Mesenchymal stem cell (in vitro differentiated cells and primary cell): ENCODE measurements at regions not wholly inside any gene's neighbourhood (a gene's known extent, or its start where the extent isn't known, plus 50 kb on each side); places are given as distances from the start of the nearest gene placed in this dataset.

Experiments used
- DNase-seq: peaks from one replicate; pipeline ENCODE4 v3.0.0-alpha.2; 2013
- H2AFZ ChIP-seq: one replicate; pipeline ENCODE4 v1.6.1; 2013; ENCODE audit warnings: low read depth, mild to moderate bottlenecking, control low read depth, inconsistent platforms, low read length, moderate library complexity
- H2AK5ac ChIP-seq: 2 replicates; pipeline ENCODE4 v1.6.1; 2013; ENCODE audit warnings: low read length, moderate library complexity, mild to moderate bottlenecking, inconsistent platforms; ENCODE audit not compliant: severe bottlenecking
- H2BK120ac ChIP-seq: one replicate; pipeline ENCODE4 v1.6.1; 2013; ENCODE audit warnings: low read depth, mild to moderate bottlenecking, inconsistent platforms, low read length, moderate library complexity
- H2BK12ac ChIP-seq, 2 experiments: one replicate each; pipeline ENCODE4 v1.6.1; 2013; ENCODE audit warnings: inconsistent platforms in 2 of 2, low read length in 2 of 2, mild to moderate bottlenecking in 2 of 2, moderate library complexity in 2 of 2, control low read depth in 1 of 2
- H2BK15ac ChIP-seq: one replicate; pipeline ENCODE4 v1.6.1; 2013; ENCODE audit warnings: mild to moderate bottlenecking, low read depth, inconsistent platforms; ENCODE audit not compliant: poor library complexity, severe bottlenecking
- H2BK5ac ChIP-seq: 2 replicates; pipeline ENCODE4 v1.6.1; 2013; ENCODE audit warnings: low read depth, mild to moderate bottlenecking, low read length, control low read depth, inconsistent platforms; ENCODE audit not compliant: poor library complexity, severe bottlenecking
- H3K14ac ChIP-seq, 2 experiments: one replicate each; pipeline ENCODE4 v1.6.1; 2013; ENCODE audit warnings: inconsistent platforms in 2 of 2, low read length in 2 of 2, control low read depth in 1 of 2, mild to moderate bottlenecking in 1 of 2, moderate library complexity in 1 of 2
- H3K18ac ChIP-seq, 2 experiments: one replicate each; pipeline ENCODE4 v1.6.1; 2013; ENCODE audit warnings: inconsistent platforms in 2 of 2, low read length in 2 of 2, control low read depth in 1 of 2, low read depth in 1 of 2, mild to moderate bottlenecking in 1 of 2
- H3K23ac ChIP-seq, 2 experiments: one replicate each; pipeline ENCODE4 v1.6.1; 2013; ENCODE audit warnings: inconsistent platforms in 2 of 2, low read length in 2 of 2, mild to moderate bottlenecking in 2 of 2, moderate library complexity in 2 of 2, control low read depth in 1 of 2
- H3K27ac ChIP-seq: 2 replicates; pipeline ENCODE4 v1.5.1; 2013; ENCODE audit warnings: mild to moderate bottlenecking, moderate library complexity, low read length, control low read depth, inconsistent platforms; ENCODE audit not compliant: poor library complexity, severe bottlenecking
- H3K27me3 ChIP-seq, 2 experiments: 2 replicates each; pipeline versions ENCODE4 v1.6.1 to v1.7.0; 2013; ENCODE audit warnings: low read length in 2 of 2, mild to moderate bottlenecking in 2 of 2, moderate library complexity in 2 of 2, control low read depth in 1 of 2, inconsistent platforms in 1 of 2; ENCODE audit not compliant: control insufficient read depth in 1 of 2, insufficient read depth in 1 of 2
- H3K36me3 ChIP-seq, 2 experiments: 2 replicates each; pipeline versions ENCODE4 v1.6.1 to v1.7.0; 2013; ENCODE audit warnings: low read length in 2 of 2, control low read depth in 1 of 2, inconsistent platforms in 1 of 2, low read depth in 1 of 2, mild to moderate bottlenecking in 1 of 2; ENCODE audit not compliant: insufficient read depth in 2 of 2, control insufficient read depth in 1 of 2
- H3K4ac ChIP-seq, 2 experiments: one replicate each; pipeline ENCODE4 v1.6.1; 2013; ENCODE audit warnings: inconsistent platforms in 2 of 2, low read length in 2 of 2, mild to moderate bottlenecking in 2 of 2, moderate library complexity in 2 of 2, control low read depth in 1 of 2, low read depth in 1 of 2
- H3K4me1 ChIP-seq: 2 replicates; pipeline ENCODE4 v1.6.1; 2013; ENCODE audit warnings: low read depth, low read length, control low read depth; ENCODE audit not compliant: control insufficient read depth, insufficient read depth
- H3K4me2 ChIP-seq: 2 replicates; pipeline ENCODE4 v1.6.1; 2013; ENCODE audit warnings: low read length, mild to moderate bottlenecking, inconsistent platforms; ENCODE audit not compliant: poor library complexity, severe bottlenecking
- H3K4me3 ChIP-seq, 2 experiments: 2 replicates each; pipeline versions ENCODE4 v1.5.1 to v1.7.0; 2013; ENCODE audit warnings: low read length in 2 of 2, mild to moderate bottlenecking in 2 of 2, control low read depth in 1 of 2, low read depth in 1 of 2; ENCODE audit not compliant: insufficient read depth in 1 of 2
- H3K79me1 ChIP-seq: replicated peaks from 2 replicates; pipeline ENCODE4 v1.6.1; 2013; ENCODE audit warnings: mild to moderate bottlenecking, control low read depth, low read length, inconsistent platforms; ENCODE audit not compliant: poor library complexity, severe bottlenecking
- H3K9ac ChIP-seq: 2 replicates; pipeline ENCODE4 v1.7.0; 2013; ENCODE audit warnings: mild to moderate bottlenecking, low read length, moderate library complexity
- H3K9me3 ChIP-seq: 2 replicates; pipeline ENCODE4 v1.7.0; 2013; ENCODE audit warnings: mild to moderate bottlenecking, low read length; ENCODE audit not compliant: control insufficient read depth
- H4K8ac ChIP-seq: one replicate; pipeline ENCODE4 v1.6.1; 2013; ENCODE audit warnings: inconsistent platforms, mild to moderate bottlenecking, low read length, moderate library complexity
- H4K91ac ChIP-seq: one replicate; pipeline ENCODE4 v1.6.1; 2013; ENCODE audit warnings: mild to moderate bottlenecking, low read length, inconsistent platforms
- WGBS: methylation state at CpG from one replicate; pipeline ENCODE4 v1.1.7; 2013; ENCODE audit warnings: mixed read lengths; 5-methylcytosine and 5-hydroxymethylcytosine counted together

GRCh38 chr3:3639078-3639477 lies 160.2 kb upstream of the LRRN1 start:
- H3K18ac ChIP-seq: no peak overlapping the region
- no peak overlapping the region for H2BK15ac ChIP-seq
- no peak overlapping the region for H2BK120ac ChIP-seq
- no peak overlapping the region for H4K91ac ChIP-seq
- H3K14ac ChIP-seq: no peak overlapping the region
- H2BK12ac ChIP-seq: no peak overlapping the region
- H3K27me3 ChIP-seq: no peaks in the 10 kb centered on the region
- H3K4me1 ChIP-seq: no peaks in the 10 kb centered on the region
- no peaks in the 10 kb centered on the region for H3K36me3 ChIP-seq
- peaks cover 26% of the 10 kb centered on the region for H3K9me3 ChIP-seq
- DNase-seq: no peak
- H3K79me1 ChIP-seq: no peaks in the 10 kb centered on the region
- no peak overlapping the region for H3K9ac ChIP-seq
- no peak overlapping the region for H3K4ac ChIP-seq
- no peak overlapping the region for H2AFZ ChIP-seq
- WGBS: no CpG with 5 or more reads among the region's 2 CpGs
- no peak overlapping the region for H4K8ac ChIP-seq
- H2BK5ac ChIP-seq: no peak overlapping the region
- no peak overlapping the region for H2AK5ac ChIP-seq
- no peak overlapping the region for H3K4me3 ChIP-seq
- H3K23ac ChIP-seq: no peak overlapping the region
- no peak overlapping the region for H3K4me2 ChIP-seq
- no peak overlapping the region for H3K27ac ChIP-seq

GRCh38 chr3:3636815-3637214 lies 162.4 kb upstream of the LRRN1 start:
- Histone ChIP-seq H3K4me3 (no peak overlapping the region), H3K4ac (no peak overlapping the region), H3K9ac (no peak overlapping the region), H2BK15ac (no peak overlapping the region), H4K91ac (no peak overlapping the region), H2BK12ac (no peak overlapping the region), H3K18ac (no peak overlapping the region), H3K14ac (no peak overlapping the region), H2AK5ac (no peak overlapping the region), H2BK120ac (no peak overlapping the region), H2AFZ (no peak overlapping the region), H3K4me1 (no peaks in the 10 kb centered on the region), H3K27me3 (no peaks in the 10 kb centered on the region), H4K8ac (no peak overlapping the region), H3K9me3 (peaks cover 34% of the 10 kb centered on the region), H3K23ac (no peak overlapping the region), H3K79me1 (no peaks in the 10 kb centered on the region), H3K36me3 (no peaks in the 10 kb centered on the region), H3K4me2 (no peak overlapping the region), H3K27ac (no peak overlapping the region), H2BK5ac (no peak overlapping the region)
- no peak for DNase-seq
- 84% methylated on average over 2 of the region's 2 CpGs for WGBS

- Histone ChIP-seq H3K9ac (no peak overlapping the region), H4K8ac (no peak overlapping the region), H2BK120ac (no peak overlapping the region), H3K36me3 (no peaks in the 10 kb centered on the region), H3K27ac (no peak overlapping the region), H3K23ac (no peak overlapping the region), H4K91ac (no peak overlapping the region), H2BK5ac (no peak overlapping the region), H3K27me3 (no peaks in the 10 kb centered on the region), H3K18ac (no peak overlapping the region), H3K4me3 (no peak overlapping the region), H2BK15ac (no peak overlapping the region), H3K4me1 (no peaks in the 10 kb centered on the region), H3K4ac (no peak overlapping the region), H2AK5ac (no peak overlapping the region), H3K9me3 (peaks cover 36% of the 10 kb centered on the region), H3K14ac (no peak overlapping the region), H2BK12ac (no peak overlapping the region), H3K4me2 (no peak overlapping the region), H2AFZ (no peak overlapping the region), H3K79me1 (no peaks in the 10 kb centered on the region)
- WGBS: 0% methylated on average over 1 of the region's 1 CpG
- DNase-seq: no peak
These were observed 164.1 kb upstream of the LRRN1 start for GRCh38 chr3:3635109-3635508.

- H2BK120ac ChIP-seq: no peak overlapping the region
- no peak overlapping the region for H3K4me2 ChIP-seq
- no peak overlapping the region for H2AFZ ChIP-seq
- no peaks in the 10 kb centered on the region for H3K36me3 ChIP-seq
- H3K79me1 ChIP-seq: no peaks in the 10 kb centered on the region
- no peak overlapping the region for H3K27ac ChIP-seq
- no peak overlapping the region for H3K23ac ChIP-seq
- WGBS: 69% methylated on average over 6 of the region's 6 CpGs
- H2BK15ac ChIP-seq: no peak overlapping the region
- H4K8ac ChIP-seq: no peak overlapping the region
- H2BK5ac ChIP-seq: no peak overlapping the region
- H3K27me3 ChIP-seq: no peaks in the 10 kb centered on the region
- H3K18ac ChIP-seq: no peak overlapping the region
- no peak overlapping the region for H3K4me3 ChIP-seq
- no peak overlapping the region for H4K91ac ChIP-seq
- no peaks in the 10 kb centered on the region for H3K4me1 ChIP-seq
- H3K9ac ChIP-seq: no peak overlapping the region
- H2AK5ac ChIP-seq: no peak overlapping the region
- DNase-seq: no peak
- H2BK12ac ChIP-seq: no peak overlapping the region
- H3K9me3 ChIP-seq: peaks cover 36% of the 10 kb centered on the region
- no peak overlapping the region for H3K14ac ChIP-seq
- H3K4ac ChIP-seq: no peak overlapping the region
These were observed 164.9 kb upstream of the LRRN1 start for GRCh38 chr3:3634326-3634725.
